Kidney tubule cell (primary cell): ENCODE measurements at regions not wholly inside any gene's neighbourhood (a gene's known extent, or its start where the extent isn't known, plus 50 kb on each side); places are given as distances from the start of the nearest gene placed in this dataset.

ENCODE experiments used
- DNase-seq: peaks from one replicate; pipeline ENCODE4 v3.0.0-alpha.2; 2018; ENCODE audit warnings: low spot score

GRCh38 chr14:54310851-54311228 lies 86.0 kb upstream of the CDKN3 start:
- DNase-seq = no peak

- peak; percentile 91 for DNase-seq
Observed at GRCh38 chr14:54312166-54312801, 84.5 kb upstream of the CDKN3 start.

GRCh38 chr14:54314365-54315104 lies 82.3 kb upstream of the CDKN3 start:
- no peak for DNase-seq

GRCh38 chr14:54316652-54317051 lies 80.2 kb upstream of the CDKN3 start:
- DNase-seq = no peak

- no peak for DNase-seq
Observed at GRCh38 chr14:54317391-54317790, 79.4 kb upstream of the CDKN3 start.

- DNase-seq = peak; percentile 31
Observed at GRCh38 chr14:54322246-54322645, 74.6 kb upstream of the CDKN3 start.

- DNase-seq = no peak
Observed at GRCh38 chr14:54322701-54323337, 74.0 kb upstream of the CDKN3 start.

- no peak for DNase-seq
Observed at GRCh38 chr14:54325766-54326165, 71.0 kb upstream of the CDKN3 start.

- DNase-seq = peak; percentile 72
Observed at GRCh38 chr14:54329082-54329695, 67.6 kb upstream of the CDKN3 start.

- DNase-seq = no peak
Observed at GRCh38 chr14:54330876-54331275, 65.9 kb upstream of the CDKN3 start.

- no peak for DNase-seq
Observed at GRCh38 chr14:54331516-54331915, 65.3 kb upstream of the CDKN3 start.

- no peak for DNase-seq
Observed at GRCh38 chr14:54332490-54332889, 64.3 kb upstream of the CDKN3 start.

GRCh38 chr14:54333511-54333910 lies 63.3 kb upstream of the CDKN3 start:
- no peak for DNase-seq

- peak; percentile 30 for DNase-seq
Observed at GRCh38 chr14:54335569-54336155, 61.1 kb upstream of the CDKN3 start.

GRCh38 chr14:54337314-54337713 lies 59.5 kb upstream of the CDKN3 start:
- DNase-seq = no peak

- DNase-seq = peak; percentile 49
Observed at GRCh38 chr14:54338696-54339317, 58.0 kb upstream of the CDKN3 start.

- no peak for DNase-seq
Observed at GRCh38 chr14:54339771-54340170, 57.0 kb upstream of the CDKN3 start.

GRCh38 chr14:54342806-54343205 lies 54.0 kb upstream of the CDKN3 start:
- DNase-seq = no peak

- no peak for DNase-seq
Observed at GRCh38 chr14:54343272-54344121, 53.3 kb upstream of the CDKN3 start.

GRCh38 chr14:54344445-54344844 lies 52.4 kb upstream of the CDKN3 start:
- no peak for DNase-seq

GRCh38 chr14:54346257-54346656 lies 50.5 kb upstream of the CDKN3 start:
- no peak for DNase-seq
